HG02588 (cell line): ENCODE measurements at regions not wholly inside any gene's neighbourhood (a gene's known extent, or its start where the extent isn't known, plus 50 kb on each side); places are given as distances from the start of the nearest gene placed in this dataset.
A peak's percentile ranks its signal among the peaks of the same experiment; 100 is the strongest.

ENCODE experiments used
- ATAC-seq: cut with Tn5 transposase; IDR thresholded peaks from one replicate; pipeline ENCODE4 v1.9.1; 2021; ENCODE audit warnings: mild to moderate bottlenecking, moderate library complexity; ENCODE audit not compliant: unreplicated experiment

DNA sequence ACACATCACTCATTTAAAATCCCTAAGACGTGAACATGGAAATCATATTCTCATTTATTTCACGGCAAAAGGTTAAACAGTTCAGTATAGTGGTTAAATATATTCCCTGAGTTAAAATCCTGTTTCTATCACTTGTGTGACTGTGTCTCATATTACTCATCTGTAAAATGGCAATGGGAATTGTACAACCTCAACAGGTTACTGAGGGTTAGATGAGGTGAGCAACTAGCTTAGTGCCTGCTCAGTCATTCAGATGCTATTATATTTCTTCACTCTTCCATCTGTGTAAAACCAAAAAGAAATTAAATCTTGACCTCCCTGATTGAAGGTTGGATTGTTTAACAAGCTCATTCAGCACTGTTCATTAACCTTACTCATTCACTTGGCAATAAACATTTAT lies 212.4 kb upstream of the STK17B start:
- ATAC-seq, result no peak

DNA sequence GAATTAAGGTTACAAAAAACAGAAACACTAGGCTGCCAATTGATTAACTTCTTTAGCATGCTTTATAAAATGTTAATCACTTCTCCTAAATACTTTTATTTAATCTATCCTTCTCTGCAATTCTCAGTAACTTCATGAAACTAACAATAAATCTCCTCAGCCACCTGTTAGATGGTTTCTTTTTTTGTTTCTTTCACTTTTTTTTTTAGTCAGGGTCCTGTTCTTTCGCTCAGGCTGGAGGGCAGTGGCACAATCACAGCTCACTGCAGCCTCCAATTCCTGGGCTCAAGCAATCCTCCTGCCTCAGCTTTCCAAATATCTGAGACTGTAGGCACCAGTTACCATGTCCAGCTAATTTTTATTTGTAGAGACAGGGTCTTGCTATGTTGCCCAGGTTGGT lies 213.4 kb upstream of the STK17B start:
- no peak for ATAC-seq

DNA sequence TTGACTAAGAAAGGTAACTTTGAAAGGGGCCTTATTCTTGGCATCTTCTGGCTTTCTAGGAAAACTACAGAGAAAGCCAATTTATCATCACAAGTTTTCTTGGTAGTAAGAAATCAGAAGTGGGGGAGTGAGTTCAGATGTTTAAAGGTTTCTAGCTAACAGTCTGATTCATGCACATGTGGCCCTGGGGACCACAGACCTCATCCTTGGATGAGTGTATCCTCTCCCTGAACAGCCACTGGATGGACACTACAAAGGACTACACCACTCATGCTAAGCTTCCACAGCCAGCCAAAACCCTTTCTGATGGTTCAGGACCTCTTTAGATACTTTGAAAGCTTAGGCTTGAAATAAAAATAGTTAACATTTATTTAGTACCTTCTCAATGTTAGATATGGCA lies 218.3 kb upstream of the STK17B start:
- no peak for ATAC-seq

DNA sequence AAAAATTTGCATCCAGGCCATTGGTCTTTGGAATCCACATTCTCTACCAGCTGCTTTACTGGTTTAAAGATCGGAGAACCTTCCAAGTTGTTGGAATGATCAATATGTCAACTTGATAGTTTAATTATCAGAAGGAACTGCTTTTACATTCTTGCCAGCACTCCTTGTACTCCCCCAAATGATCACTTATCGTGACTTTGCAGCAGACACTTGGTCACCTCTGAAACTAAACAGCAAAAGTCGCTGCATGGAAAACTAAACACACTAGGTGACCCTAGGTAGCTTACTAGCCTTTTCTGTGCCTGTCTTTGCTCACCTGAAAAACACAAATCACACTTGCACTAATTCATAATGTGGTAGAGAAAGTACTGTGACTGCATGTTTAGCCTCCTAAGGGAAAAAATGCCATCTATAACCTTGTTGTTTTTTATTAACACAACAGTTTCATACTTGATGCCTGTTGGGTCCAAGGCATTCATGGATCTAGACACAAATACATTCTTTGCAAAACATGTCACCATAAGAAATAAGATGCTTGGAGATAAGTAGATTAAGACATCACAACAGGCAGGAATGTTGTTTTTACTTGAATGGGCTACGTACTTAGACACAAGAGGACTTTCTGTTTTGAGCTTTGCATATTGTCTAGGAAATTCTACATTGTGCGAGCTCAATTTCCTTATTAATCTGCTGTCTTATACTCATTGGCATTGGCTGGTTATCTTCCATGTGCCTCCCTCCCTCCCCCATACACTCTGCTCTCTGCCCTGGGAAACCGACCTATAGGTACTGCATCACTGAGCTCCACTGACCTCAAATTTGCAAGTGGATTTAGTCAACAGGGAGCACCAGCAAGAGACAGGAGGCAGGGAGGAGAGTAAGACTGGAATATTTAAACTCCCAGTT lies 219.1 kb upstream of the STK17B start:
- no peak for ATAC-seq

DNA sequence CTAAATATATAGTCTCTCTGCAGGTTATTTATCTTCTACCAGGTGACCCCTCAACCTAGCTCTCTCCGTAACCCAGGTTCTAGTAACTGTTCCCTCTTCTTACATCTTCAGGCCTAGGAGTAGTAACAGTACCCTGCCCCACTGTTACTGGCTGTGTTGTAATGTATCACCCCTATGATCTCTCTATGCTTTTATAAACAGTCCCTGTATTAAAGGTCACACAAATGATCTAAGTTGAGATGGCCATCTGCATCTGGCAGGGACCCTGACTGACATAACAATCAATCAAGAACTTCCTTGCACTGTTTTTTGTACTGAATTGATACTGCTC lies 219.7 kb upstream of the STK17B start:
- ATAC-seq, result no peak

DNA sequence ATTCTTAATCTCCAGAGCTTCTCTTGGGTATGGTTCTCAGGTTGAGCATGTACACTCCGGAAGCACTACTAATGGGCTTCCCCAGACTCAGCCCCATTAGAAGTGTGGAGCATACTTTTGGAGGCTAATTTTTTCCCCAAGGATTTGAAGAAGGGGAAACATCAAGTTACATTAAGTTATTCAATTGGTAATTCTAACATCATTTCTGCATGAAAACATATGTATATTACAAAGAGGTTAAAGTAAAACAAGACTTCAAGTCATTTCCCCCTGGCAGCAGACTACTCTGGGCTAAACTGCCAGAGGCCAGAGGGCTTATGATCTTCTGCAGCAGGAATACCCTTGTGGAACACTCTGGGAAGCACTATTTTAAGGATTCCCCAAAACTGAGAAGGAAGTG lies 227.7 kb upstream of the STK17B start:
- no peak for ATAC-seq

DNA sequence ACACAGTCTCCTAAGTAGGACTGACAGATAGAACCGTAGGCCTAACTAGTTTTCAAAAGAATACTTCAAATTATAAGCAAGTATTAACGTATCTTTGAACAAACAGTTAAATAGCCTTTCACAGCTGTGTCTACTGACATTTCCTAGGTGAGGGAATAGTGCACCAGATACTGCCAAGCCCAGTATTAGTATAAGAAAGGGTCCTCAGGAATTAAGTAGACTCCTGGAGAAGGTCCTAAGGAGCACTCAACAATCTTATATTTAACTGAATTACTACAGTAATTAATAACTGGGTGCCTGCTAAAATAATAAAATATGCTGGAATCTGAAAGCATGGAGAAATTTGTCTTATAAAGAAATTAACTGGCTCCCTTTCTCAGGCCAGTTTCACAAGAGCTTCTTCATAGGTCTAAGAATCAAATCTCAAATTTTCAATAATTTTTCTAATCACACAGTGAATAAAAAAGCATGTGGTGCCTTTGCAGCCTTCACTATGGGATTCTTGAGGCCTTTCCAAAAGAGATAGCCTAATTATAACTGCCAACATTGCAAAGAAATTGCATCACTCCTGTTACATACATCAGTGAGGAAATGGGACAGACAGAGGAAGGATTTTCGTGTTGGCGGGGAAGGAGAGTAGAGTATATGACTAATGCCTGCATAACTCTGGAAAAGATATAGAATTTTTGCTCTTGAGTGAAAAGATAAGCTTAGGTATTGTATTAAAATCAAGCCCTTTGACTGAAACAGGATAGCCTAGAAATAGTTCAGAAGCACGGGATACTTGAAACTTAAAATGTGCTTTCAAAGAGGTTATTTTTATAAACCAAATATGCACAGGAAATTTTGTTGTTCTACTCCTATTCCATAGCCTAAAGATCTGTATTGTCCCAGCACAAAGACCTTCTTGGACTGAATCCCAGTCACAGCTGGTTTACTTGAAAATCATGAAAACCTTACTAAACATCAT lies 228.6 kb upstream of the STK17B start:
- ATAC-seq, result no peak

DNA sequence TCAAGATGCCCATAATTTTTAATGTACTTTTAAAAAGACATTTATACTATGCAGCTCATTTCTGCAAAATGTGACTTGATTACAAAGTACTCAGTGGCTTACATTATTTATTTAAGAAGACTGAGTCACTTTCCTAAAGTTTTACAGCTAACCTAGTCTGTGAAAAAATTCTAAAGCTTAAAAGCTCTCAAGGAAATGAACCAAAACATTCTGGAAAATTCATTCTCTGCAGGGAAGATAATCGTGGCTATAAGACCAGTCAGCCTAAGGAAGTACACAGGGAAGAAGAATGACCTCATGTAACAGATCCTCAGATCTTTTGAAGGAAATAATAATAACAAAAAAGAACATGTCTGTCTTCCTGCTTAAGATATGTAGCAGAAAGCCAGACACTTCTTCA lies 232.1 kb upstream of the STK17B start:
- no peak for ATAC-seq

DNA sequence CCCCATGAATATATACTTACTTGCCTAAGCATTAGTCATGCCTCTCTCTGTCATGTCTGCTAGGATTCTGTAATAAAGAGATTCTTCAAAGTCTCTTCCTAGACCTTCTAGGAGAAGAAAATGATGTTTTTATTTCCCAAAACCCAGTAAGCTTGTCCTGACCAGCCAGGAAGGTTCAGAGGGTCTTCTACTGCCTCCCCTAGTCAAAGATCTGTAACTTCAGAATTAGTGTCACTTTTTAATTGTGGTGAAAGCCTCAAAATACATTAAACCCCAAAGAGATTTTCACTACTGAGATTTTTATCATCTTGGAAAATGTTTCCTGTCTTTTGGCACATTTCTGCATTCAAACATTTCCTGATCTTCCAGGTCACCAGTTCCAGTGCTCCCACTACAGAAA lies 232.9 kb upstream of the STK17B start:
- no peak for ATAC-seq

DNA sequence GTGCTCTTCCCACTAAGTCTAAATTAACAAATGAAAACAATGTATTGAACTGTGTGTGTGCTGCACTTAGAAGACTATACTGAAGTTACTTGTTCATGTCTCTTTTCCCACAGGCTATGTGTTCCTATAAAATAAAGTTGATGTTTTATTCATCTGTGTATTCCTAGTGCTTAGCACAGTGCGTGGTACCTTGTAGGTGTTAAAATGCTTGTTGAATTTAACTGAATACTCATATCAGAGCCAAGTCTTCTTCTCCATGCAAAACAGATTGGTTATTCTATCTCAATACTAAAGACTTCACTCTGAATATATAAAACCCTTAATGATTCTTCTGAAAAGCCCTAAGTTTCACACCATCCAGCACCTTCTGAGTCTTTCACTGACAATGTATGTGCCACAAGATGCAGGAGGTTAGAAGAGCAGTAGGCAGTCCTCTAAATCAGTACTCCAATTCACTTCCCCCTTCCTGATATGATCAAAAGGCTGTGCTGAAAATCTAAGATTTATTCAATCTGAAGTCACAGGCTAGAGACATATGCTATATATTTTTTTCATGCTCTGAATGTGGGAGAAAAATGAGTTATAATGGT lies 231.7 kb upstream of the CCDC150 start:
- ATAC-seq, result no peak

DNA sequence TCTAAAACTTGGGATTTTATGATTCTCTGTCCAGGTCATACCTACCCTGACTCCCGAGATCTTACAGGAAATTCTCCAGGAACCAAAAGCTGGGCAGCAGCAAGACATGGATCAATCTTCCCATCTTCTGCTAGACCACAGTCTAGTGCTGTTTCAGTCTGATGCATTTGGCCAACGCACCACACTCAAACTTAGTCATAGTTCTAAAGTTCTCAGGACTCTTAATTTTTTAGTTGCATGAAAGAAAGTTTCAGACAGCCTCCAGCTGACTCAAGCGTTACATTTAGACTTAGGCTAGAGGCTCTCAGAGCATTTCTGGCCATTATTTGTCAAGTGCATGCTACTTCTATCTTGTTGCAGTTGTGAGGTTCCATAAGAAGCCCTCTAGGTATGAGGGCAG lies 230.1 kb upstream of the CCDC150 start:
- no peak for ATAC-seq

DNA sequence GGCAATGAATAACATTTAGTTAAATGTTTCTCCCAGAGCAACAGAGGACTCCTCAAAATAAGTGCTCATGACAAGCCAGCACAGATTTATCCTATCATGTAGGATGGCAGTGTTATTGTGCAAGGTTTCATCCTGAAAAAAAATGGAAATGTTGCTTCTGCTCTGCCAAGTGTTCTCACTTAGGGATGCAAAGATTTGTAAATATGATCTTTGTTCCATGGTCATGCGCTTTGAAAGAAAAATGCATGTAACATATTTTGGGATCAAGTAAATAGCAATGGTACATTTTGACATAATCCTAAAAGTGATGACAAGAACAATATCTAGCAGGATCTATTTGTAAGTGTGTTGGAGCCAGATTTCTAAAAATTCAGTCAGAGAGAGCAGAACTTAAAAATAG lies 229.5 kb upstream of the CCDC150 start:
- ATAC-seq, result no peak

DNA sequence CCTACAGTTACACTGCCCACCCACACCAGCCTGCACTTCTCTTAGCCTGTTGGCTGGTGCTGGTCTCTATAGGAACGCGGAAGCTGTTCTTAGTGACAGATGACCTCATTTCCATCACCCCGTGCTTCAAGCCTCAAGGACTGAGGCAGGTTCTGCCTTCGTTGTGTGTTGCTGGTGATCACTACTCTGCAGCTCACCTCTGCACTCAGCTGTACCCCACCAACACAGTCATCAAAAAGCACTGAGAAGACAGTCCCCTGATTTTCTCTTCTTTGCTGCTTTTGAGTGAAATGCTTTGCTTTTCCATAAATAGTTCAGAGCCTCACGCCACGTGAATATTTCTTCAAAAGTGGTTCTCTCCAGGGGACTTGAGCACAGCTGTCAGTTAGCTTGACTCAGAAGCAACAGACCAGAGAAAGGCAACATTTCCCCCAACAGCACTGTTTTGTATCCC lies 225.7 kb upstream of the CCDC150 start:
- peak; percentile 78 for ATAC-seq

DNA sequence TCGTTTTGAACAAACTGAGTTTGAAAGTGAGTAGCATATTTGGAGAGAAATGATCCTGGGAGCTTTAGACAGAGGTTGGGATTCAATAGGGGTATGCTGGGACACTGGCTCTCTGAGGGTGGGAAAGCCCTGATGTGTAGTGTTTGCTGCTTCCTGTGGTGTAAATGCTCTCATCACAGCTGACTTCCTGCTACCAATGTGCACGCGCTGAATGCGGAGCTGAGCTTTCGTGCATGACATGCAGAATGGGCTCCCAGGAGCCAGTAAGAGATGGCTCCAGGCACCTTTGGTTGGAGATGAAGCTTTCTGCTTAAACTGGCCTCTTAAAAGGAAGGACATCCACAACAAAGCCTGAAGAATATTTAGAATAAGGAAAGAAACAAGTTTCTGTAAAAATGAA lies 224.1 kb upstream of the CCDC150 start:
- peak; percentile 52 for ATAC-seq

DNA sequence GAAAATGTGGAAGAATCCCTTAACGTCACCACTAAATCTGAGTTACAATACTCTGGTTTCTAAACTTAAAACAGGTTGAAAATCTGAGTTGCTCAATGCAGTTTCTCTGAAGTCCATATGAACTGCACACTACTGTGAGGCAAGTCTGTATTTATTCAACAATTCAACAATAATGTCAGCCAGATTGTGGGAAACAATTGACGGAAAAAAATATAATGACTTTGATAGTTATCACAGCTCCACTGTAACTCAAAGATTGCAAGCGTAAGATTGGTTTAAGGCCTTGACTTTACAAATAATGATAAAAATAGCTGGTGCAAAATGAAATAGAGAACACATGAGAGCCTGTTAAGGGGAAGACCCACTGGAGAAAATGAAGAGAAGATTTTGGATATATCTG lies 219.4 kb upstream of the CCDC150 start:
- no peak for ATAC-seq

DNA sequence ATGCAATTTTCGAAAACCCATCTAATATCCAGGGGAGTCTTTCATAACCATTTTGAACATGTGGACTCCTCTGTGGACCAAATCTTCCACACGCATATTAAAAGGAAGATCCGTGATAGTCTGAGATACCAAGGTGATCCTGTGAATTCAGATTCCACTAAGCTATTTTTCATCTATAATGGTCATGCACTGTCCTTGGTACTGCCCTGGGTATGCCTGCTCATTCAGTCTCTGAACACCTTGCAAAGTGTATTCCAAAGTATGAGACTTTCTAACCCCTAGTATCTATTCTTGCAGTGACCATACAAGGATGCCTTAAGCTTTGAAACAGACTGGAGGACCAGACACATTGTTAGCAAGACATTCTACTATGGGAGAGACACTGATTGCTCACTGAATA lies 217.6 kb upstream of the CCDC150 start:
- no peak for ATAC-seq

DNA sequence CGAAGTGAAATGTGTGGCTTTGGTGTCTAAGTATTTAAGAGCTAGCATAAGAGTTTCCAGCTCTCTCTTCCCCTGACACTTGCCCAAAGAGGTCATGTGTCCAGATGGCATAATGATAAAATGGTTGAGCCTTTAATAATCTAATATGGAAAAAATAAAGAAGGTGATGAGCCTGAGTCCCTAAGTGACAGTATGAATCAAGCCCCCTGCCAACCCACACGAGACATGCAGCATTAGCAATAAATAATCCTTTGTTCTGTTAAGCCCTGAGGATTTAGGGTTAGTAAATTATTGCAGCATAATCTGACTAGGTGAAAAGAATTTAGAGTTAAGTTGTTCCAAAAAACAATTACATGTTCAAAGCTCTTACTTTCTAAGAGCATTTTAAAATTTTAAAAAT lies 217.2 kb upstream of the CCDC150 start:
- no peak for ATAC-seq

DNA sequence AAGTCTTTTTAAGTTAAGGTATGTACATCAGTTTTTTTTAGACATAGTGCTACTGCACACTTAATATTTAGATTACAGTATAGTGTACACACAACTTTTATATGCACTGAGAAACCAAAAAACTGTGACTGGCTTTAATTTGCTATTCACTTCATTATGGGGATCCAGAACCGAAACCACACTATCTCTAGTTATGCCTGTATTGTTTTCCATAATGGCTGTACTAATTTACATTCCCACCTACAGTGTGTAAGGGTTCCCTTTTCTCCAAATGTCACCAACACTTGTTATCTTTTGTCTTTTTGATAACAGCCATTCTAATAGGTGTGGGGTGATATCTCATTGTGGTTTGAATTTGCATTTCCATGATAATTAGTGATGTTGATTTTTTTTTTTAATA lies 213.4 kb upstream of the CCDC150 start:
- ATAC-seq, result no peak

DNA sequence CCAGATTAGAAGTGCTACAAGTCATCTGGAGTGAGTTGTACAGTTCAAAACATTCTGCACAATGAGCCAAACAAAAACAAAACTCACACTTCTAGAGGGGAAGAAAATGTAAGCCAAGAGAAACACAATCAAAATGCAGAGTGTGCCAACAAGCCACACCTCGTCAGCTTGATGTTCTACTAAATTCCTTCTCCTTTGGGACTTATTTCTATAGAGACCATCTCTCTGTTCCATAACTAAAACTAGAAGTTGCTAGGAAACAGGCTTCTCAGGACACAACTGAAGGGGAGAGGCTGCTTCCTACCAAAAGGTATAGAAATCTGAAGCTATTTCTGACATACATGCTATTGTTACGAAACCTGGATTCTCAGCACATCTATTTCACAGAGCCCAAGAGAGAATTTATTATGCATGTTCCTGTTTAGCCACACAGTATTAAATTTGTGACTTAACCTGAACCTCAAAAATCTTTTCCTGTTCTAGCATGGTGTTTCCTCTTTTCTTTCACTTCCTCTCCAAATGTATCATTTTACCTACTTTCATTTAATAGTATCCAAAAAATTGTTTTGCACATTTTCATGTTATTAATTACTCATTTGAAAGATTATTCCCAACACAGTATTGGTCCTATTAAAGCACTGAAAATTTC lies 211.4 kb upstream of the CCDC150 start:
- ATAC-seq, result no peak

DNA sequence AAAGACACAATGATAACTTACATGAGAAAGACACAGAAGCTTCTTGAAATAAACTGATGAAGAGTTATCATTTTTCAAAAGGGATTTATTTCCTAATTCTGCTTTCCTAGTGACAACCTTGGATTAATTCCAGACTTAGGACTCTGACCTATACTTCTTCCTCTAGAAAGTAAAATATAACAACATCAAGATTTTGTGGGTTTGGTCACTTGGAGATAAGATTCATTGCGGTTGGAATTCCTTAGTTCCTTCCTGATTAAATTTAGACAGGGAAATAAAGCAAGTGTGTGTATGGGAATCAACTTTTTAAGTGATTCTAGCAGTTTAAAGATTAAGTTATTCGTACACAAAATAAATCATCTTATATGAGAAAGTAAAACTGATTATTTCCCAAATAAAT lies 208.4 kb upstream of the CCDC150 start:
- no peak for ATAC-seq

DNA sequence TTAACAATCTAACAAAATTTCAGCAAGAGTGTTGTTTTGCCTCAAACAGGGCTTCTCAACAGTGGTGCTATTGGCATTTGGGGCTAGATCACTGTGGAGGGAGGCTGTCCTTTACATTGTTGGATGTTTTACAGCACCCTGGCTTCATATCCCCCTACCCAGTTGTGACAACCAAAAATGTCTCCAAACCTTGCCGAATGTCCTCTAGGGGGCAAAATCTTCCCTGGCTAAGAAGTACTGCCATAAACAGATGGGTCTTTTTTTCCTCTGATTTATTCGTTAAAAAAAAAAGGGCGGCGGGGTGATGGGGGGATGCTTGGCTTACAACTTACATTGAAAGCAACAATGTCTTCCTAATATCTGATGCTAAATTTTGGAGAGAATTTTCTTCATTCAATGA lies 207.6 kb upstream of the CCDC150 start:
- no peak for ATAC-seq
